Body of pancreas (tissue), 4 donors: ENCODE measurements at regions not wholly inside any gene's neighbourhood (a gene's known extent, or its start where the extent isn't known, plus 50 kb on each side); places are given as distances from the start of the nearest gene placed in this dataset.

Experiments
- CTCF ChIP-seq, 7 experiments: fragments of 450-650 bp in 4 of 7; fragments of 200-600 bp in 3 of 7; sonication (generic) in 3 of 7; IDR thresholded peaks; one replicate each; pipeline ENCODE4 v1.5.1; 2016 to 2019; ENCODE audit warnings: antibody characterized with exemption in 7 of 7
- POLR2A ChIP-seq, 3 donors: fragments of 450-650 bp; IDR thresholded peaks; one replicate each; pipeline ENCODE4 v1.6.1; 2016; ENCODE audit warnings: antibody characterized with exemption in 3 of 3, mild to moderate bottlenecking in 2 of 3

- TF ChIP-seq CTCF (IDR thresholded peaks at IDR 0.05) (no peak), POLR2A (IDR thresholded peaks at IDR 0.05) (no peak)
Measured at GRCh38 chr4:54872261-54872660, 214.5 kb downstream of the KIT start.
